Epidermal melanocyte (primary cell): ENCODE measurements at regions not wholly inside any gene's neighbourhood (a gene's known extent, or its start where the extent isn't known, plus 50 kb on each side); places are given as distances from the start of the nearest gene placed in this dataset.

Experiments used
- DNase-seq: peaks from one replicate; pipeline ENCODE4 v3.0.0; 2011; ENCODE audit warnings: low spot score; ENCODE audit not compliant: insufficient read length

- DNase-seq = no peak
Measured at GRCh38 chr2:107621186-107622165, 205.2 kb upstream of the RGPD4 start.

DNA sequence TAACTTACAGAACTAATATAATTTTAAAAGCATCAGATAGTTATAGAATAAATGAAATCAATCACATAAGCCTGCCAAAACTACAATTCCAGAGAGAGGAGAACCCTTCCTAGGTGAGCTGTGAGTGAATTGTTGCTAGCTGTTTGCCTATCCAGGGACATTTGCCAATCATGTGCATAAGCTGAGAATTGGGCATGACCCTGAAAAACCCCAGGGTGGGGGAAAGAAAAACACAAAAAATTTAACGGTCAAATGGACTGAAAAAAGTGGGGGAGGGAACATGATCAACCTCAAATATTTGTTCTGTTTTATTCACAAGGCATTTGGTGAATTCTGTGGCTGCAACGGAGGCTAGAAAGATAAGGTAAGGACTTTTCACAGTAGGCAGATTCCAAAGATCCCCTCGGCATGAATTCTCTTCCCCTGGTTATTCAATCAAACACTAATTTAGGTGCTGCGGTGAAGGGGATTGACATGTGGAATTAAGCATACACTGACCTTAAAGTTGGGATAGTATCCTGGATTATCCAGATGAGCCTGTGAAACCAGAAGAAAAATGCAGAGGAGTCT, 203.9 kb upstream of the RGPD4 start:
- no peak for DNase-seq

GRCh38 chr2:107625982-107626381, 200.7 kb upstream of the RGPD4 start:
- no peak for DNase-seq

DNA sequence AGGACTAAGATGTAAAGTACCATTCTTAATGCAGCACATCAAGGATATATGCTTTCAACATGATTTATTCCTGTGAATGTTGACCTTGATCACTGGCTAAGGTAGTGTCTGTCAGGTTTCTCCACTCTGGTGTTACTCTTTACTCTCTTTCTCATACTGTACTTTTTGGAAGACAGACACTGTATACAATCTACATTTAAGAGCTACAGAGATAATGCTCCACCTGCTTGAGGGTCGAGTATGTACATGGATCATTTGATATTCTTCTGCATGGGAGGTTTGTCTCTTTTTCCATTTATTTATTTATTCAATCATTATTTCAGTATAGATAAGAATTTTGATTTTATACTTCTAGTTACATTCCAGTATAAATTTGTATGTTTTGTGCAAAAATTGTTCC, 199.5 kb upstream of the RGPD4 start:
- DNase-seq = no peak

DNA sequence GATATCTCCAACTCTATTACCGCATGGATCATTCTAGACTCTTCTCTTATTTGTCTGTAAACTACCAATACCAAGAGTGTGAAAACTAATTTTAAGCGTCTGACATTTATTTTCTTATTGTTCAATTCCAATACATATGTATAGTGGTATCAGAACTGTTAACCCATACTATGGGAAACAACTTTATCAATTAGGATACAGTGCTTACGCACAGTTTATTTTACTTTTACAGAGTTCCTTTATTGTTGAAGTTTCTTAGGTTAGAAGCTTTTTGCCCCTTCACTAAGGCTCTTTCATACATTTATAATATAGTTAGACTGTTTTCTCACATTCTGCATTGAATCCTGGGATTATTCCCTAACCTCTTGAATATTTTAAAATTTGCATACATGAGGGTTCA, 198.8 kb upstream of the RGPD4 start:
- no peak for DNase-seq

DNA sequence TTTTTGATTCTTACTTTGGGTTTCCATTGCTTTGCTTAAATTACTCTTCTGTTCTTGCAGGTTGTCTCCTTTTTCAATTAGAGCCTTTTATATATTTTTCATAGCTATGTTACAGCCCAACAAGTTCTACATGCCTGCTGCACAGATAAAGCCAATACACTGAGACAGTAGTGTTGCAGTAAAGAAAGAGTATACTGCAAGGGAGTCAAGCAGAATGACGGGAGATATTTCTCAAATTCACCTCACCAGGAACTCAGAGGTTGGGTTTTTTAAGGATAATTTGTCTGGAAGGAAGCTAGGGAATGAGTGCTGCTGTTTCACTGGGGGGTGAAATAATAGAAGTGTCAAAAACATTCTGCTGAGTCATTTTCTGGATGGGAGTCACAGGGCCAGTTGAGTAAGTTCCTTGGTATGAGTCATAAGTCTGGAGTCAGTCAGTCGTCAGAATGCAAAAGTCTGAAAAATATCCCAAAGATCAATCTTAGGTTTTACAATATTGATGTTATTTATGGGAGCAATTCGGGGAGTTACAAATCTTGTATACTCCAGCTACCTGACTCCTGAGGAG, 193.0 kb upstream of the RGPD4 start:
- DNase-seq = no peak

DNA sequence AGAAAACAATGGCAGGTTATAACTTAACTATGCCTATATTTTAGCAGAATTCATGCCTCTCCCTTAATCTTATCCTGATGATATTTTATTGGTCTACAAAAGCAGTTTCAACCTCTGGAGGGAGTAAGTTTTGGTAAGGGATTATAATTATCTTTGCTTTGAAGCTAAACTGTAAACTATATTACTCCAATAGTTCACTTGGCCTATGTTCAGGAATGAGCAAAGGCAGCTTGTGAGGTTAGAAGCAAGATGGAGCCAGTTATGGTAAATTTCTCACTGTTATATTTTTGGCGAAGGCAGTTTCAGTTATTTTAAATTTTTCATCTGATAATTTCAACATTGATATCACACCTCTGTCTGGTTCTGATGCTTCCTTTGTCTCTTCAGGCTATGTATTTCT, 192.5 kb upstream of the RGPD4 start:
- DNase-seq = no peak

- DNase-seq = no peak
Measured at GRCh38 chr2:107635883-107636282, 190.8 kb upstream of the RGPD4 start.

DNA sequence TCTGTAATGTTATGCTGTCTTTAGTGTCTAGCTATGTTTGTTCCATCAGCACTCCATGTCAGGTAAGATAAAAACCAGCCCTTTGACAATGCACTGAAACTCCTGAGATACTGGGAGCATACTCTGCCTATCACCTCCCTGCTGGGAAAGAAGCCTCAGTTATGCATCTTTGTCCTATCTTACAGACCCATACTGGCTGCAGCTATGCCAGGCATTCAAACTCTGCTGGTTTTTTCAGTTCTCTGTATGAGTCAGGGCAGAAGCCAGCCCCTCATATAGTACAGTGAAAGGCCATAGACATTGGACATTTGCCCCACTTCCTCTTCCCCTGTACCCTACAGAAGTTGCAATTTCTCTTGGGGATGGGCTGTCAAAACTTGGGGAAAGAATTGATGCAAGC, 181.1 kb upstream of the RGPD4 start:
- no peak for DNase-seq

GRCh38 chr2:107648781-107649404, 177.8 kb upstream of the RGPD4 start:
- DNase-seq = no peak

DNA sequence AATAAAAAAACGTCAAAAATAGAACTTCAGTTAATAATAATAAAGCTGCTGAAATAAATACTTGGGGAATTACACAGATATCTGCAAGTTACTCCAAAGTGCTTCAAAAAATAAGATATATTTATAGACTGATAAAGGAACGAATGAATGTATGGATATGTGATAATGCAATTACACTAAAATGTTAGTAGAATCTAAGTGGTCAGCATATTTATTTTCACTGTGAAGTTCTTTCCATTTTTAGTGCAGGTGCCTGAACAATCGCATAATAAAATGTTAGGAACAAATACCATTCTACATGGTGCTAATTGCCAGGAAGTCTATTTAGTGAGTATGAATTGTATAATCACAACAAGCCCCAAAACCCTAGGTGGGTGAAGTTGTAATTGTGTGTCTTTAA, 169.6 kb upstream of the RGPD4 start:
- no peak for DNase-seq

DNA sequence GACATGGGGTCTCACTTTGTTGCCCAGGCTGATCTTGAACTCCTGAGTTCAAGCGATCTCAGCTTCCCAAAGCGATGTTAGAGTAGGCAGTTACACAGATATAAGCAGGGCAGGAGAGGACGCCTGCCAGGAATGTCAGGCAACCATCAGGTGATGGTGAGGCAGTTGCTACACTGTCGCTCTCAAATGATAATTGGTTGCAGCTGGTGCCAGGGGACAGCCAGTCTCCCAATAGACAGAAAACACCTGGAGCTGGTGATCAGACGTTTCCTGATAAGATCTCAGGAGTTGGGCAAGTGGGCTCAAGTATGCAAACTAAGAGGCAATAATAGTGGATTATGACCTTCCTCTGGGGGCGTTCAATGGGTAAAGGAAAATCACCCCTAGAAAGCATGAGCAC, 163.1 kb upstream of the RGPD4 start:
- DNase-seq = no peak

GRCh38 chr2:107669335-107669734, 157.4 kb upstream of the RGPD4 start:
- no peak for DNase-seq

DNA sequence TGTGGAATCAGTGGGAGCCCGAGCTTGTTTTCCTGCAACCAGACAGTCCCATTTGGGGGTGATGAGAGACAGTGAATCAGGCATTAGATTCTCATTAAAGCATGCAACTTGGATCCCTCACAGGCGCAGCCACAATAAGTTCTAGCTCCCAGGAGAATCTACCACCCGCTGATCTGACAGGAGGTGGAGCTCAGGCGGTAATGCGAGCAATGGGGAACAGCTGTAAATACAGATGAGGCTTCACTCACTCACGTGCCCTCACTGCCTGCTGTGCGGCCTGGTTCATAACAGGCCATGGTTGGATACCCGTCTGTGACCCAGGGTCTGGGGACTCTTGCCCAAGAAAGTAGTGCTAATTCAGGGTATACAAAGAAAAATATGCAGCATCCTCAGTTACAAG, 144.8 kb upstream of the RGPD4 start:
- no peak for DNase-seq

DNA sequence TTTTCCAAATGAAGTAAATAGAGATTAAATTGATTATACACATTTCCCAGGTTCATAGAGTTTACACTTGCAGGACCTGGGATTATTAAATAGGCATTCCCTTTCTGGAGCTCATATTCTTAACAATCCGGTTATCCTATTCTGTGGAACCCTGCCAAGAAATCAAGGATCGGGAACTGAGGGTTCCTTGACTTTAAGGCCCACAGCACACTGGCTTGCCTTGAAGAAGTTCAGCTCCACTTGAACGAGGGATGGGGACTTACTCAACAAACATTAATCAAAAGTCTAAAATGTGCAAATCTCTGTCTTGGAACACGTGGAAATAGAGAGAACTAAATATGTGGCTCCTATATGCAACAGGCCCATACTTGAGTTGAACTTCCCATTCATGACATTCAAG, 142.3 kb upstream of the RGPD4 start:
- no peak for DNase-seq

DNA sequence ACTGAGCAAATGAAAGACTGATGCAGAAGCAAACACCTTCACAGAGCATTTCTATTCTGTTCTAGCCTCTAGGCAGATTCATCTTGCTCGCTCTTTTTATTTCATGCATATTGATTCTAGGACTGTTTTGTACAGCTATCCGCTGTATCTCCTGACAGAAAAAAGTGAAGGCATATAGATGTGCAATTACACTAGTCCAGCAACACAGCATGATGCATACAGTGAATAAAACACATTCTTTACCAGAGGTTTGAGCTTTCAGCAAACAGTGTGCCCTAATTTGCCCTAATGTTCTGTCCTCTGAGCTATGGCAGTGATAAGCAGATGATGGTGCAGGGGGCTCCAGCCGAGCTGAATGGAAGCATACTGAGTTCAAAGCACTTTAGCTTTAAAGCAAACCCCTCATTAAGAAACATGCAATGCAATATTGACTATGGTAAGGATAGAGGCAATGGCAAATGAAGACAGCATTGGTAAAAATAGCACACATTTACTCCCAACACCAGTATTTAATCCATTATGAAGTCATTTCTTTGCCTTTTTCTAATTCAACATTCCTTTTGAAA, 141.2 kb upstream of the RGPD4 start:
- DNase-seq = no peak

- no peak for DNase-seq
Measured at GRCh38 chr2:107687073-107687472, 139.6 kb upstream of the RGPD4 start.

DNA sequence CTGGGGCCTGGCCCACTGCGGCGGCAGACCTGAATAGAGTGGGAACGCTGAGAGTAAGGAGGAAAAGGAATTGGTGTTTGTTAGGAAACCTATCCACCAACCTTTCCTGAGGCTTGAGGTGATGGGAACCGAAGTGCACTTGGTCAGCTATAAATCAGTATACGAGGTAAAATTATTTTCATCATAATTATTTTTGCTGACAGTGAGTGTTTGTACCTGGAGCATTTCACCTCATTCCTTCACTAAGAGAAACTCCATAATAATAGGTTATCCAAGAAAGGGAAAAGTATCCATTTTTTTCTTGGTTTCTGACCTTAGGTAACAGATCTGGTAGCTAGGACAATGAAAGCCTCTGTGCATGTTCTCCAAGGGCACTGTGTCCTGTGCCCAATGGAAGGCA, 138.6 kb upstream of the RGPD4 start:
- DNase-seq = no peak

GRCh38 chr2:107693604-107694003, 133.1 kb upstream of the RGPD4 start:
- DNase-seq = no peak

- DNase-seq = no peak
Measured at GRCh38 chr2:107694667-107695066, 132.0 kb upstream of the RGPD4 start.

- DNase-seq = no peak
Measured at GRCh38 chr2:107697385-107697784, 129.3 kb upstream of the RGPD4 start.

DNA sequence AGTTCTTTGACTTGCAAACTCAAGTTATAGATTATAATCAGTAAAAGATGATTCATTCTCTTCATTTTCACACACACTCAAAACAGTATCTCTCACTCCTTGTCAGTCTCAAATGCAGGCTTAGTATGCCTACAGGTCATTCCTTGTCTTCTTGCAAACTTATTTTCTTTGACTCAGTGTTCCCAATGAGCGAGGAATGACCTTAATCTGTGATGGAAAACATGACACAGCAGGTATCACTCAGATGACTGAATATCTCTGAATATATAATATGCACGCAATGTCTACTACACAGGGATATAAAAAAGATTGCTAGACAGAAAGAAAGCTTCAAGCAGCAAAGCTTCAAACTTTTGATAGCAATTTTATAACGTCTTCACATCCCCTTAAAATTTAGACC, 127.8 kb upstream of the RGPD4 start:
- no peak for DNase-seq
